ENCODE measurements at regions not wholly inside any gene's neighbourhood (a gene's known extent, or its start where the extent isn't known, plus 50 kb on each side); places are given as distances from the start of the nearest gene placed in this dataset.

DNA sequence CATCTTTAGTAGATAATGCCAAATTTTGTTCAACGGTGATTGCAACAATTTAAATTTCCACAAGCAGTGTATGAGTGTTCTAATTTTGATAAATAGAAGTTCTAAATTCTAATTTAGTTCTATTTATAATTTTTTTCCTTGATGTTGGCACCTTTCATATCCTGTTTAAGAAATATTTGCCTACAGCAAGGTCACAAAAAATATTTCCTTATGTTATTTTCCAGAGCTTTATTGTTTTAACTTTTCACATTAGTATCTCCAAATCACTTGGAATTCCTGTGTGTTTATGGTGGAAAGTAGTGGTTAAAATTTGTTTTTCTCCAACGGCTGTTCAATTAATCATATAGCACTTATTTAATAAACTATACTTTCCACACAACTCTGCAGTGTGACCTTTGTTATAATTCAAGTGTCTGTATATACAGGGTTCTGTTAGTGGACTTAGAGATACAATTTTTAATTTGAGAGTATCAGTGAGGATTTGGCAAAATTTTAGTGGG, 94.3 kb upstream of the CD55 start:
- TF ChIP-seq, protein P1, sequence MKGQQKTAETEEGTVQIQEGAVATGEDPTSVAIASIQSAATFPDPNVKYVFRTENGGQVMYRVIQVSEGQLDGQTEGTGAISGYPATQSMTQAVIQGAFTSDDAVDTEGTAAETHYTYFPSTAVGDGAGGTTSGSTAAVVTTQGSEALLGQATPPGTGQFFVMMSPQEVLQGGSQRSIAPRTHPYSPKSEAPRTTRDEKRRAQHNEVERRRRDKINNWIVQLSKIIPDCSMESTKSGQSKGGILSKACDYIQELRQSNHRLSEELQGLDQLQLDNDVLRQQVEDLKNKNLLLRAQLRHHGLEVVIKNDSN (IDR thresholded peaks at IDR 0.05), result no peak
- no peak for TF ChIP-seq TAF1 (IDR thresholded peaks at IDR 0.05; ENCODE audit: low read depth)

DNA sequence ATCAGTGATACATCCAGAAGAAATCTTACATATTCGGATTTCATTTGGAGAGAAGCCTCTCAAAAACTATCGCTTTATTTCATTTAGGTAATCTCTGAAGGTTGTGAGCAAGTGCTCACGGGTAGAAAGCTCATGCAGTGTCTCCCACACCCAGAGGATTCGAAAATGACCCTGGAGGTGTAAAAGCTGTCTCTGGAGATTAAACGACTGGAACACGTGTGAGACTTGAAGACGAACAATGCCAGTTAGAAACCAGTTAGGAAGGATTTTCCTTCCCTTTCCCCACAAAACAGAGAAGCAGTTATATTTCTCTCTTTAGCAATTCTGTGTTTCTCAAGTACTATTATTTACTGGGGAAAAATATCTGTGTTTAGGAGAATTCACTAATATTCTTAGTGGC, 92.5 kb upstream of the CD55 start:
- no peak for TF ChIP-seq TCF12 (IDR thresholded peaks at IDR 0.05; ENCODE audit: low read depth)
- TF ChIP-seq TEAD4 (IDR thresholded peaks at IDR 0.05), result no peak
- TF ChIP-seq YY1 (IDR thresholded peaks at IDR 0.05; ENCODE audit: low read depth), result no peak
- TF ChIP-seq, protein P2, sequence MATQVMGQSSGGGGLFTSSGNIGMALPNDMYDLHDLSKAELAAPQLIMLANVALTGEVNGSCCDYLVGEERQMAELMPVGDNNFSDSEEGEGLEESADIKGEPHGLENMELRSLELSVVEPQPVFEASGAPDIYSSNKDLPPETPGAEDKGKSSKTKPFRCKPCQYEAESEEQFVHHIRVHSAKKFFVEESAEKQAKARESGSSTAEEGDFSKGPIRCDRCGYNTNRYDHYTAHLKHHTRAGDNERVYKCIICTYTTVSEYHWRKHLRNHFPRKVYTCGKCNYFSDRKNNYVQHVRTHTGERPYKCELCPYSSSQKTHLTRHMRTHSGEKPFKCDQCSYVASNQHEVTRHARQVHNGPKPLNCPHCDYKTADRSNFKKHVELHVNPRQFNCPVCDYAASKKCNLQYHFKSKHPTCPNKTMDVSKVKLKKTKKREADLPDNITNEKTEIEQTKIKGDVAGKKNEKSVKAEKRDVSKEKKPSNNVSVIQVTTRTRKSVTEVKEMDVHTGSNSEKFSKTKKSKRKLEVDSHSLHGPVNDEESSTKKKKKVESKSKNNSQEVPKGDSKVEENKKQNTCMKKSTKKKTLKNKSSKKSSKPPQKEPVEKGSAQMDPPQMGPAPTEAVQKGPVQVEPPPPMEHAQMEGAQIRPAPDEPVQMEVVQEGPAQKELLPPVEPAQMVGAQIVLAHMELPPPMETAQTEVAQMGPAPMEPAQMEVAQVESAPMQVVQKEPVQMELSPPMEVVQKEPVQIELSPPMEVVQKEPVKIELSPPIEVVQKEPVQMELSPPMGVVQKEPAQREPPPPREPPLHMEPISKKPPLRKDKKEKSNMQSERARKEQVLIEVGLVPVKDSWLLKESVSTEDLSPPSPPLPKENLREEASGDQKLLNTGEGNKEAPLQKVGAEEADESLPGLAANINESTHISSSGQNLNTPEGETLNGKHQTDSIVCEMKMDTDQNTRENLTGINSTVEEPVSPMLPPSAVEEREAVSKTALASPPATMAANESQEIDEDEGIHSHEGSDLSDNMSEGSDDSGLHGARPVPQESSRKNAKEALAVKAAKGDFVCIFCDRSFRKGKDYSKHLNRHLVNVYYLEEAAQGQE (IDR thresholded peaks at IDR 0.05; ENCODE audit: low read depth), result no peak
- TF ChIP-seq, protein P1 (IDR thresholded peaks at IDR 0.05), result no peak
- TF ChIP-seq CREB1 (IDR thresholded peaks at IDR 0.05; ENCODE audit: low read depth), result no peak

DNA sequence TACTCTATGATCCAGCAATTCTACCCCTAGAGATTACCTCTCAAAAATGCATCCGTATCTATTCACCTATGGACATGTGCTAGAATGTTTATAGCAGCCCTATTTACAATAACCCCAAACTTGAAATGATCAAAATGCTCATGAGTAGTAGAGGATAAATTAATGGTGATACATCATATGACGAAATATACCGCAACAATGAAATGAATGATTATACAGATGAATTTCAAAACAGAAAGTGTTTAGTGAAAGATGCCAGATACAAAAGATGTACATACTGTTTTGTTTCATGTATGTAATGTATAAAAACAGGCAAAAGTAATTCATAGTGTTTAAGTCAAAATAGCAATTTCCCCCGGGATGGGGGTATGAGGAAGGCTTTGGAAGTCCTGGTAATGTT, 91.0 kb upstream of the CD55 start:
- TF ChIP-seq, protein P2 (IDR thresholded peaks at IDR 0.05; ENCODE audit: low read depth), result no peak
- TF ChIP-seq, protein P1 (IDR thresholded peaks at IDR 0.05), result no peak
- TF ChIP-seq RAD21 (IDR thresholded peaks at IDR 0.05; ENCODE audit: low read depth) (no peak), EGR1 (IDR thresholded peaks at IDR 0.05) (no peak), EP300 (IDR thresholded peaks at IDR 0.05; ENCODE audit: borderline replicate concordance) (no peak), YY1 (IDR thresholded peaks at IDR 0.05; ENCODE audit: low read depth) (no peak)

DNA sequence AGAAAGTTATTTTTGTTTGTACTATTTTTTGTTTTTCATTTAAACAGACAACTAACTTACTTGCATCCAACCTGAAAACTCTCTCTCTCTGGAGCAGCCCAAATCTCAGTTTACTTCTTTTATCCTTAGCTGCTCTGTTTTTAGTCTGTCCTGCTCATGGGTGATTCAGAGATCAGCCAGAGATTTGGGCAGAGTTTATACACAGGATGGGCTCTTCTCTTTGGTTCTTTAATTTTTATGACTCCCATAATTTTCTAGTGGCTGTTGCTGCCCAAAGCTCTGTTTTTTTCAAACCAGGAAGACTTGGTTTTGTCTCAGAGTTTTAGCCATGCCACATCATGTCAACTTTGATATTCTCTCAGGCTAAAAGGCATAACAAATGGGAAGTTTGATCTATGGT, 86.8 kb upstream of the CD55 start:
- TF ChIP-seq EGR1 (IDR thresholded peaks at IDR 0.05), result no peak
- TF ChIP-seq, protein P2 (IDR thresholded peaks at IDR 0.05; ENCODE audit: low read depth), result no peak
- TF ChIP-seq FOXM1 (IDR thresholded peaks at IDR 0.05; ENCODE audit: borderline replicate concordance, low read depth), result no peak
- TF ChIP-seq TCF12 (IDR thresholded peaks at IDR 0.05; ENCODE audit: low read depth), result no peak
- TF ChIP-seq TAF1 (IDR thresholded peaks at IDR 0.05; ENCODE audit: low read depth), result no peak
- TF ChIP-seq, protein P1 (IDR thresholded peaks at IDR 0.05), result no peak
- TF ChIP-seq EP300 (IDR thresholded peaks at IDR 0.05; ENCODE audit: borderline replicate concordance), result no peak
- no peak for TF ChIP-seq ZBTB7A (IDR thresholded peaks at IDR 0.05; ENCODE audit: low read depth)
- TF ChIP-seq YY1 (IDR thresholded peaks at IDR 0.05; ENCODE audit: low read depth), result no peak
- TF ChIP-seq, protein P3, sequence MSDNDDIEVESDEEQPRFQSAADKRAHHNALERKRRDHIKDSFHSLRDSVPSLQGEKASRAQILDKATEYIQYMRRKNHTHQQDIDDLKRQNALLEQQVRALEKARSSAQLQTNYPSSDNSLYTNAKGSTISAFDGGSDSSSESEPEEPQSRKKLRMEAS (IDR thresholded peaks at IDR 0.05), result no peak
- TF ChIP-seq RAD21 (IDR thresholded peaks at IDR 0.05; ENCODE audit: low read depth), result no peak
- TF ChIP-seq CEBPB (IDR thresholded peaks at IDR 0.05), result no peak
- TF ChIP-seq CREB1 (IDR thresholded peaks at IDR 0.05; ENCODE audit: low read depth), result no peak
- no peak for TF ChIP-seq TEAD4 (IDR thresholded peaks at IDR 0.05)
- TF ChIP-seq NFIC (IDR thresholded peaks at IDR 0.05), result no peak

DNA sequence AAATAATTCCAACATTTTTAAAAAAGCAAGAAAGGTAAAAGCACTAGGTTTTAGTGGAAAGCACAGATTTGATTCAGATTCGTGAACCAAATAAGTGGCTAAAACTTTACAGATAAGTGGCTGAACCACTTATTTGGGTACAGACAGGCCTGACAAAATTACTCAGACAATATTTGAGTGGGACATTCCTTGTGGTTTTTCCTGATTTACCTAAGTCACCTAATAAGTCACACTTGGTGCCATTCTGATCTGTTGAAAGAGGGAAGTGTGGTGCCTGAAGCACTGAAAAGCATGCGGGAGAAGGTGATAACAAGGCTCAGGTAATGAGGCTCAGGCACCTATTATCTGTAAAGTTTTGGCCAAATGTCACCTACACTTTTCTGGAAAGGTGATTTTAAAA, 81.6 kb upstream of the CD55 start:
- TF ChIP-seq FOXM1 (IDR thresholded peaks at IDR 0.05; ENCODE audit: borderline replicate concordance, low read depth) (no peak), CEBPB (IDR thresholded peaks at IDR 0.05) (no peak), ZBTB7A (IDR thresholded peaks at IDR 0.05; ENCODE audit: low read depth) (no peak), EP300 (IDR thresholded peaks at IDR 0.05; ENCODE audit: borderline replicate concordance) (no peak), RAD21 (IDR thresholded peaks at IDR 0.05; ENCODE audit: low read depth) (no peak), EGR1 (IDR thresholded peaks at IDR 0.05) (no peak), CREB1 (IDR thresholded peaks at IDR 0.05; ENCODE audit: low read depth) (no peak)
- TF ChIP-seq, protein P3 (IDR thresholded peaks at IDR 0.05), result no peak
- TF ChIP-seq, protein P1 (IDR thresholded peaks at IDR 0.05), result no peak
